ENCODE measurements at regions not wholly inside any gene's neighbourhood (a gene's known extent, or its start where the extent isn't known, plus 50 kb on each side); places are given as distances from the start of the nearest gene placed in this dataset.

DNA sequence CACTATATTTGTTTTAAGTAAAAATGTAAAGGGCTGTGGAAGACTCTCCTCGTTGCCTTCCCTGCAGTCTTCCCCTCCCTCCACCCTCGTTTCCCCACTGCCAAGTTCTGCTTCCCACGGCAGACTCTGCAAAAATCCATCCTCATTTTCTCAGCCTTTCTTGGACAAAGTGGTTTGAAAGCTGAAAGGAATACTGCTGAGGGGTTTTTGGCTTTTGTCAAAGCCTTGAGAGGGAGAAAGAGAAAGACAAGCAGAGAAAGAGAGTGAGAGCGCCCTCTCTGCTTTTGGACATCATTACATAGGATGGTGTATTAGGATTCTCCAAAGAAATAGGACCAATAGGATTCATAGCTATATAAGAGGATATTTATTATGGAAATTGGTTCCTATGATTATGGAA is 455.9 kb upstream of the SOX11 start:
- no peak for DNase-seq (ENCODE audit: low read depth)

DNA sequence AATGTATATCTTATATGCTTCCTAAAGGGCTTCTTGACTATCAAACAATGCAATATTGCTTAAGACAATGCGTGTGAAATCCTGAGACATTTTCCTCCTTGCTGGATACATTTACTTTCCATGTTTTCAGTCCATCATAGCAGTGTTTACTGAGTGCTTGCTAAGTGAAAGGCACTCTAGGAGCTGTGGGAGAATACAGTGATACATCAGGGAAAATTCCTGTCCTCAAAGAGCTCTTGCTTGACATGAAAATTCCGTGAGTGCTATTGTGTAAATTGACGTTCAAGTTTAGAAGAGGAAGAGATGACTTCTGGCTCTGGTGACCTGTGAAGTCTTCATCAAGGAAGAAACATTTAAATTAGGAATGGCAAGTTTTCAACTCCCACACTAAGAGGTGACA is 449.4 kb upstream of the SOX11 start:
- DNase-seq (ENCODE audit: low read depth): no peak

DNA sequence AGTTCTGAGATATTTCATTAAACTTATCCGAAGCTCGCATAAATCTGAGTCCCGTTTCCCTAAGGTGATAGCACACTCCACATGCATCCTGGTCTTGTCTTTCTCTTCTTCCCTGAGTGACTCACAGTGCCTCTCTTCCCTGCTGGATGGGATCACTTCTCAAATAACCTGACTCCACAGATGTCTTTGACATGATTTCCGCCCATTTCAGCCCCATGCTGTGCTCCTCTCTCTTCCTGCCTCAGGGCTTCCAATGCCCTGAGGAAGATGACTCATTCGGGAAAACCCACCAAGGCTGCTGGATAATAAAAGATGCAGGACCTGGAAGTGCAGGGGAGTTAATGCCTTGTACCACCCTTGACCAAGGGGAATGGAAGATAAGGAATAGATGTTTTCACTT is 441.7 kb upstream of the SOX11 start:
- no peak for DNase-seq (ENCODE audit: low read depth)

- DNase-seq (ENCODE audit: low read depth): no peak
Observed at GRCh38 chr2:5253263-5253662, 438.9 kb upstream of the SOX11 start.

- DNase-seq (ENCODE audit: low read depth): no peak
Observed at GRCh38 chr2:5254791-5255332, 437.3 kb upstream of the SOX11 start.

DNA sequence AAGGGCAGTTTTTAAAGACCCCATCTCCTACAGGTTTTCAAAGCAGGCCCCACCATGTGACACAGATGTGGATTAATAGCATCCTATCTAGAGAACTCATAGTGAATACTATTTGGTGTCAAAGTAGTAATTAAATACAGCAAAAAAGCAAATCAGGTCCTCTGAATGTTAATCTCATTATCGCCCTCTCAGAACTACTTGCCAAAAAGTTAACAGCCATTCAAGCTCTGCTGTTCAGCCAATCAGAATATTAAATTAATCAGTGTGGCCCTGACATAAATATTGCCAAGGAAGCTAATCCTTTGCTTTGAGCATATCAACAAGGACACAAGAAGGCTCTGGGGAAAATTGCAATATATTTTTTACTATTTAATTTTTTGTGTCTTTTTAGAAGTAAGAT is 428.9 kb upstream of the SOX11 start:
- DNase-seq (ENCODE audit: low read depth): no peak

GRCh38 chr2:5264361-5264760 is 427.8 kb upstream of the SOX11 start:
- no peak for DNase-seq (ENCODE audit: low read depth)

DNA sequence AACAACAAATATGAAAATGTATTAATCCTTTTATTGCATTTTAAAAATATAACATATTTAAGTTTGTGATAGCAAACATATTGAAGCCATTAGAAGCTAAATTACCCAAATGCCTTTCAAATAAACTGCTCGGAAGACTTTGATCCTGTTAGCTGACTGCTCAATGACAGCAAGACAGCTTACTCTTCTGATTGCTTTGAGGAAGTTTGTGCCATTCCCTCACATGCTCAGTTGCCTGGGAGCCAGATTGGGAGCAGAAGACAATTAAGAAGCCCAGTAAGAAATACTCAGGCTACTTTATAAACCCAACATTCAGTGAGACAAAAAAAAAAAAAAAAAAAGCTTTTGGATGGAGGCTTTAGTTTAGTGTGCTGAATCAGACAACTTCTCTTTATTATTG is 407.1 kb upstream of the SOX11 start:
- no peak for DNase-seq (ENCODE audit: low read depth)

- no peak for DNase-seq (ENCODE audit: low read depth)
Observed at GRCh38 chr2:5285872-5286769, 406.1 kb upstream of the SOX11 start.

- no peak for DNase-seq (ENCODE audit: low read depth)
Observed at GRCh38 chr2:5287558-5288334, 404.4 kb upstream of the SOX11 start.

DNA sequence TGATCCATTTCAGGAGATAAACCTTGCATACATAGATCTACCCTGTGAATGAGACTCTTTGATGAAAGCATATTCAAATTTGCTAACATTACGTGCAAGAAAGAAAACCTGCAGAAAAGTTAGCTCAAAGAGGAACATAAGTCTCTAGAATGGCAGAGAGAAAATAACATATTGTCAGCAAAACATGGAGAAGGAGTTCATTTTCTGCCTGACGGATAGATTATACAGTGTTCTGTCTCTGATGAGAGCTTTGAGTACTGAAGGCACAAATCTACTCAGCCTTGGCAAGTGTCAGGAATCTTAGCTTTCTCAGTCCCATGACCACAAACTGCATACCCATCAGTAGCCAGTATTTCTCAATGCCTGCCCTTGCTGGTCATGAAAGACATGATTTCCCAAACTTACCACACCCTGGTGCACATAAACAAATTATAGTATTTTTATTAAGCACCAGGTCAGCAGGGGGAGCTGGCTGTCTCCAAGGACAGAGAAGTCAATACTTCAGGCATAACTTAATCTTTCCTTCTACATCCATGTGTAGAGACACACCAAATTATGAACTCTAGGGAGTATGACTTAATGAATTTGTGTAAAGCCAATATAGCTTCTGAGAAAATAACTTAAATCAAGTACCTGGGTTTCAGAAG is 401.2 kb upstream of the SOX11 start:
- DNase-seq (ENCODE audit: low read depth): no peak

GRCh38 chr2:5304640-5305039 is 387.5 kb upstream of the SOX11 start:
- DNase-seq (ENCODE audit: low read depth): no peak

GRCh38 chr2:5315041-5315440 is 377.1 kb upstream of the SOX11 start:
- no peak for DNase-seq (ENCODE audit: low read depth)

DNA sequence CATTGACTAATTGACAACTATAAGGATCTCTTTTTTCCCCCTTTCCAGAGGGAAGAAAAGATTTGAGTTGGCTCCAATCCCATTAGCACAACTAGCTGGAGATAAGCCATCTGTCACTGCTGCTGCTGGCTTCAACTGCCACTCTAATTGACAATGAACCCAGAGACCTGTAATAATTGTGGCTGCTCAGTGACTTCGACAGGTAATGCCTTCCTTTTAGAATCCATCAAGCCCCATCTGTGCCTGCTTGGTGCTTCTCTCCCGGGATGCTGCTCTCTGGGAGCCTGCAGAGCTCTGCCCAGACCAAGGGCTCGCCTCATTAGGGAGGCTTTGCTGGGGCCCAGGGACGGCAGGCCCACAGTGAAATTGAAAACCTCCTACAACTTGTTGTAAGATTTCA is 376.7 kb upstream of the SOX11 start:
- no peak for DNase-seq (ENCODE audit: low read depth)

- DNase-seq (ENCODE audit: low read depth): no peak
Observed at GRCh38 chr2:5316001-5316490, 376.1 kb upstream of the SOX11 start.

- no peak for DNase-seq (ENCODE audit: low read depth)
Observed at GRCh38 chr2:5319493-5319892, 372.7 kb upstream of the SOX11 start.

GRCh38 chr2:5322396-5322795 is 369.8 kb upstream of the SOX11 start:
- DNase-seq (ENCODE audit: low read depth): no peak

- no peak for DNase-seq (ENCODE audit: low read depth)
Observed at GRCh38 chr2:5325523-5325922, 366.7 kb upstream of the SOX11 start.

GRCh38 chr2:5328826-5329225 is 363.4 kb upstream of the SOX11 start:
- DNase-seq (ENCODE audit: low read depth): no peak

DNA sequence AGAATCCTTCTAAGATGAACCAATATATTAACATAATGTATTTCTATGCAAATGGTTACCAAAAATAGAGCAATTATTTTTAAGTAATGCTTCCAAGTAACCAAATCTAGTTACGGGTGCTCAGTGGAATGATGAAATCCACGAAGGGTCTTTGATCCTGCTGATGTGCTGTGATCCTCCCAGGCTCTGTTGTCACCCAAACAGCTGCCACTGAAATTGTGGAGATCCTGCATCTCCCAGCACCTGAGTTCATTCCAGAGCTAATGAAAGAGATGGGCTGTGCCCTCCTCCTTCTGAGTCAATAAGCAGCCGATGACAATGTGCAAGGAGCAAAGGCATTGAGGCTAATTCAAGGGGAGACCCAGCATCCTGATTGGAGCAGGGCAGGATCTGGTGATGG is 362.4 kb upstream of the SOX11 start:
- no peak for DNase-seq (ENCODE audit: low read depth)

DNA sequence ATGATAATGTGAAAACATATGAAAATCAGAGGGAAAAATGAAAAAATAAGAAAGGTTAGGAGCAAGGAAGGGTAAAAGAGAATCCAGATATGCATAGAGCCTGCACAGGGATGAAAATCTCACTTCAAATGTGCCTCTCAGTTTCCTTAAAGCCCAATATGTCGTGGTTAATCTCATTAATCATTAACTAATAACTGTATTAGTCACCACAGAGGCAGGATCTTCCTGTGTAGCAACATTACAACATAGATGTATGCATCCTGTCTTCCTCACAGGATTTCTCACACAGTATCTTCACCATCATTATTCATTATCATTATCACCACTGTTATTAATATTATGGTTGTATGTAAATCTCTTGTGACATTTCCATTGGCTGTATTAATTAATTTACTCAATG is 361.2 kb upstream of the SOX11 start:
- no peak for DNase-seq (ENCODE audit: low read depth)

GRCh38 chr2:5332925-5333324 is 359.3 kb upstream of the SOX11 start:
- no peak for DNase-seq (ENCODE audit: low read depth)
